ENCODE measurements at regions not wholly inside any gene's neighbourhood (a gene's known extent, or its start where the extent isn't known, plus 50 kb on each side); places are given as distances from the start of the nearest gene placed in this dataset.

DNA sequence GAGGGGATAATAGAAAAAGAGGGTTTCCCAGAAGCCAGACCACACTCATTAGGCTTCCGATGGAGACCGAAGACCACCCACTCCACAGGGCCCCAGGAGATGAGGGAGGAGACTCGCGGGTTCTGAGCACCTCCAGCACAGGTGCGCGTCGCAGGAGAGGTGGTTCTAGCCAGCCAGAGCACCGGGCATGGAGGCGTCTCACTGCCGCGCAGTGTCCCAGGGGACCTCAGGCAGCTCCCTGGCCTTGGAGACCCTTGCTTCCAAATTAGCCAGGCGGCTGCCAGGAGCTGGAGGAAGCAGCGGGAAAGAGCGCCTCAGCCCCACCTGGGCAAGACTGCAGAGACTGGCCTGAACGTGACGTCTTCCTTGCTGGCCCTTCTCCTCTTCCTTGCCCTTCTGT lies 115.4 kb upstream of the FBXL7 start:
- H3K4me2 ChIP-seq (ENCODE audit: control insufficient read depth, extremely low read depth, insufficient read depth, low read depth, low read length), result no peak overlapping the region

GRCh38 chr5:15384176-15384575 lies 115.8 kb upstream of the FBXL7 start:
- no peak overlapping the region for H2AFZ ChIP-seq (ENCODE audit: control insufficient read depth, low read length)
- H3K4me1 ChIP-seq (ENCODE audit: control insufficient read depth, extremely low read depth, insufficient read depth, low read length), result no peaks in the 10 kb centered on the region
- no peak overlapping the region for H3K4me3 ChIP-seq (ENCODE audit: control insufficient read depth in 2 of 3, extremely low read depth in 1 of 3, insufficient read depth in 2 of 3, low read depth in 1 of 3, low read length in 3 of 3)
- H3K27me3 ChIP-seq (ENCODE audit: control insufficient read depth, extremely low read depth, insufficient read depth, low read length), result no peaks in the 10 kb centered on the region
- no peak overlapping the region for H3K27ac ChIP-seq (ENCODE audit: control insufficient read depth, insufficient read depth, low read length)
- no peak overlapping the region for H3K9ac ChIP-seq (ENCODE audit: control insufficient read depth, extremely low read depth, insufficient read depth, low read length)
- no peak for FAIRE-seq
- no peaks in the 10 kb centered on the region for H4K20me1 ChIP-seq (ENCODE audit: control insufficient read depth, extremely low read depth, insufficient read depth, low read length)
- dilution Hi-C loops (cut with MboI; ENCODE audit: extremely low pct_ligation_motif_present, low sequenced_read_pairs), result no loop called here
- H3K4me2 ChIP-seq (ENCODE audit: control insufficient read depth, extremely low read depth, insufficient read depth, low read depth, low read length), result no peak overlapping the region
- TF ChIP-seq EZH2 (IDR thresholded peaks at IDR 0.05; ENCODE audit: low read length), result no peak
- TF ChIP-seq, protein P1, sequence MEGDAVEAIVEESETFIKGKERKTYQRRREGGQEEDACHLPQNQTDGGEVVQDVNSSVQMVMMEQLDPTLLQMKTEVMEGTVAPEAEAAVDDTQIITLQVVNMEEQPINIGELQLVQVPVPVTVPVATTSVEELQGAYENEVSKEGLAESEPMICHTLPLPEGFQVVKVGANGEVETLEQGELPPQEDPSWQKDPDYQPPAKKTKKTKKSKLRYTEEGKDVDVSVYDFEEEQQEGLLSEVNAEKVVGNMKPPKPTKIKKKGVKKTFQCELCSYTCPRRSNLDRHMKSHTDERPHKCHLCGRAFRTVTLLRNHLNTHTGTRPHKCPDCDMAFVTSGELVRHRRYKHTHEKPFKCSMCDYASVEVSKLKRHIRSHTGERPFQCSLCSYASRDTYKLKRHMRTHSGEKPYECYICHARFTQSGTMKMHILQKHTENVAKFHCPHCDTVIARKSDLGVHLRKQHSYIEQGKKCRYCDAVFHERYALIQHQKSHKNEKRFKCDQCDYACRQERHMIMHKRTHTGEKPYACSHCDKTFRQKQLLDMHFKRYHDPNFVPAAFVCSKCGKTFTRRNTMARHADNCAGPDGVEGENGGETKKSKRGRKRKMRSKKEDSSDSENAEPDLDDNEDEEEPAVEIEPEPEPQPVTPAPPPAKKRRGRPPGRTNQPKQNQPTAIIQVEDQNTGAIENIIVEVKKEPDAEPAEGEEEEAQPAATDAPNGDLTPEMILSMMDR (optimal IDR thresholded peaks at IDR 0.05 in 1 of 3, IDR thresholded peaks at IDR 0.05 in 1 of 3, conservative IDR thresholded peaks at IDR 0.05 in 1 of 3; ENCODE audit: extremely low read depth in 1 of 3, insufficient read depth in 2 of 3, low read length in 3 of 3), result no peak
- no peaks in the 10 kb centered on the region for H3K36me3 ChIP-seq (ENCODE audit: control insufficient read depth in 2 of 2, extremely low read depth in 1 of 2, insufficient read depth in 2 of 2, low read length in 2 of 2)
- no peak for DNase-seq (ENCODE audit: low read depth, low spot score)
- H3K79me2 ChIP-seq (ENCODE audit: control insufficient read depth, insufficient read depth, low read length), result no peaks in the 10 kb centered on the region
- H3K9me1 ChIP-seq (ENCODE audit: control insufficient read depth, extremely low read depth, insufficient read depth, low read length), result no peaks in the 10 kb centered on the region
- H3K9me3 ChIP-seq (ENCODE audit: control insufficient read depth, low read depth, low read length), result peaks cover 7% of the 10 kb centered on the region

More for the DNA sequence above, 115.4 kb upstream of the FBXL7 start:
- no peaks in the 10 kb centered on the region for H3K4me1 ChIP-seq (ENCODE audit: control insufficient read depth, extremely low read depth, insufficient read depth, low read length)
- no peaks in the 10 kb centered on the region for H3K36me3 ChIP-seq (ENCODE audit: control insufficient read depth in 2 of 2, extremely low read depth in 1 of 2, insufficient read depth in 2 of 2, low read length in 2 of 2)
- dilution Hi-C loops (cut with MboI; ENCODE audit: extremely low pct_ligation_motif_present, low sequenced_read_pairs), result no loop called here
- no peaks in the 10 kb centered on the region for H3K9me1 ChIP-seq (ENCODE audit: control insufficient read depth, extremely low read depth, insufficient read depth, low read length)
- no peaks in the 10 kb centered on the region for H3K27me3 ChIP-seq (ENCODE audit: control insufficient read depth, extremely low read depth, insufficient read depth, low read length)
- TF ChIP-seq EZH2 (IDR thresholded peaks at IDR 0.05; ENCODE audit: low read length), result no peak
- TF ChIP-seq, protein P1 (optimal IDR thresholded peaks at IDR 0.05 in 1 of 3, IDR thresholded peaks at IDR 0.05 in 1 of 3, conservative IDR thresholded peaks at IDR 0.05 in 1 of 3; ENCODE audit: extremely low read depth in 1 of 3, insufficient read depth in 2 of 3, low read length in 3 of 3), result no peak
- H2AFZ ChIP-seq (ENCODE audit: control insufficient read depth, low read length), result no peak overlapping the region
- DNase-seq (ENCODE audit: low read depth, low spot score) (no peak), FAIRE-seq (no peak)
- H4K20me1 ChIP-seq (ENCODE audit: control insufficient read depth, extremely low read depth, insufficient read depth, low read length), result no peaks in the 10 kb centered on the region
- peaks cover 7% of the 10 kb centered on the region for H3K9me3 ChIP-seq (ENCODE audit: control insufficient read depth, low read depth, low read length)
- no peaks in the 10 kb centered on the region for H3K79me2 ChIP-seq (ENCODE audit: control insufficient read depth, insufficient read depth, low read length)
- H3K4me3 ChIP-seq (ENCODE audit: control insufficient read depth in 2 of 3, extremely low read depth in 1 of 3, insufficient read depth in 2 of 3, low read depth in 1 of 3, low read length in 3 of 3), result no peak overlapping the region
- no peak overlapping the region for H3K9ac ChIP-seq (ENCODE audit: control insufficient read depth, extremely low read depth, insufficient read depth, low read length)
- H3K27ac ChIP-seq (ENCODE audit: control insufficient read depth, insufficient read depth, low read length), result no peak overlapping the region
